CD14-positive monocyte (primary cell): ENCODE measurements at regions not wholly inside any gene's neighbourhood (a gene's known extent, or its start where the extent isn't known, plus 50 kb on each side); places are given as distances from the start of the nearest gene placed in this dataset.

Experiments
- DNase-seq, 3 donors: peaks; one replicate each; pipeline ENCODE4 v3.0.0-alpha.2; 2011 to 2022
- H2AFZ ChIP-seq: 2 replicates; pipeline ENCODE4 v1.6.0; 2012; ENCODE audit warnings: mild to moderate bottlenecking, low read depth, low read length, inconsistent platforms; ENCODE audit not compliant: insufficient read depth, poor library complexity, severe bottlenecking
- H3K27ac ChIP-seq, 2 donors: 1 replicate in 1 of 2; 2 replicates in 1 of 2; pipeline ENCODE4 v1.5.1; 2012 to 2013; ENCODE audit warnings: low read length in 2 of 2, control low read depth in 1 of 2, inconsistent platforms in 1 of 2, low read depth in 1 of 2, mild to moderate bottlenecking in 1 of 2
- H3K27me3 ChIP-seq, 2 donors: one replicate each; pipeline versions ENCODE4 v1.6.0 to v1.6.1; 2011 to 2013; ENCODE audit warnings: low read length in 2 of 2; ENCODE audit not compliant: control insufficient read depth in 2 of 2, insufficient read depth in 2 of 2
- H3K36me3 ChIP-seq, 2 donors: replicated peaks in 1 of 2; 1 replicate in 1 of 2; 2 replicates in 1 of 2; pipeline versions ENCODE4 v1.5.1 to v1.6.1; 2012 to 2013; ENCODE audit warnings: low read length in 2 of 2, control low read depth in 1 of 2, inconsistent platforms in 1 of 2, mild to moderate bottlenecking in 1 of 2; ENCODE audit not compliant: insufficient read depth in 2 of 2, control insufficient read depth in 1 of 2
- H3K4me1 ChIP-seq, 2 donors: 1 replicate in 1 of 2; 2 replicates in 1 of 2; pipeline versions ENCODE4 v1.5.1 to v1.6.1; 2012 to 2013; ENCODE audit warnings: low read length in 2 of 2, control low read depth in 1 of 2, inconsistent platforms in 1 of 2, mild to moderate bottlenecking in 1 of 2, moderate library complexity in 1 of 2; ENCODE audit not compliant: insufficient read depth in 2 of 2, control insufficient read depth in 1 of 2
- H3K4me2 ChIP-seq: replicated peaks from 2 replicates; pipeline ENCODE3; 2012; ENCODE audit warnings: low read length, moderate library complexity, mild to moderate bottlenecking; ENCODE audit not compliant: poor library complexity, severe bottlenecking; ENCODE audit errors: extremely low read depth
- H3K4me3 ChIP-seq, 3 experiments: fragments of 200-600 bp in 1 of 3; sonication (generic) in 1 of 3; replicated peaks in 1 of 3; 1 replicate in 2 of 3; 2 replicates in 1 of 3; pipeline ENCODE4 v1.5.1; 2011 to 2013; ENCODE audit warnings: low read length in 3 of 3, mild to moderate bottlenecking in 3 of 3, control low read depth in 2 of 3, low read depth in 2 of 3, inconsistent platforms in 1 of 3, moderate library complexity in 1 of 3
- H3K79me2 ChIP-seq: 2 replicates; pipeline ENCODE4 v1.6.0; 2012; ENCODE audit warnings: mild to moderate bottlenecking, control low read depth, inconsistent platforms, low read length, moderate library complexity; ENCODE audit not compliant: insufficient read depth
- H3K9ac ChIP-seq: 2 replicates; pipeline ENCODE4 v1.6.0; 2017; ENCODE audit warnings: low read length, mild to moderate bottlenecking; ENCODE audit not compliant: insufficient read depth, poor library complexity, severe bottlenecking
- H3K9me3 ChIP-seq, 2 donors: replicated peaks in 1 of 2; 1 replicate in 1 of 2; 2 replicates in 1 of 2; pipeline versions ENCODE4 v1.5.1 to v1.6.1; 2012 to 2013; ENCODE audit warnings: low read length in 2 of 2, control low read depth in 1 of 2; ENCODE audit not compliant: control insufficient read depth in 1 of 2, insufficient read depth in 1 of 2
- H4K20me1 ChIP-seq: 2 replicates; pipeline ENCODE4 v1.6.0; 2012; ENCODE audit warnings: mild to moderate bottlenecking, low read length, control low read depth, moderate library complexity; ENCODE audit not compliant: insufficient read depth
- H3K27ac Mint-ChIP-seq, 7 donors: one replicate each; pipeline ENCODE4 v1.8.0; 2020; ENCODE audit warnings: mild to moderate bottlenecking in 7 of 7, mixed read lengths in 7 of 7, moderate library complexity in 6 of 7, inconsistent platforms in 2 of 7
- H3K27me3 Mint-ChIP-seq, 3 donors: one replicate each; pipeline ENCODE4 v1.8.0; 2021 to 2022; ENCODE audit warnings: low read depth in 3 of 3, mild to moderate bottlenecking in 3 of 3, mixed read lengths in 3 of 3, moderate library complexity in 3 of 3, inconsistent platforms in 1 of 3
- H3K36me3 Mint-ChIP-seq, 2 donors: one replicate each; pipeline ENCODE4 v1.8.0; 2020; ENCODE audit warnings: mixed read lengths in 2 of 2, inconsistent platforms in 1 of 2, mild to moderate bottlenecking in 1 of 2
- H3K4me1 Mint-ChIP-seq: one replicate; pipeline ENCODE4 v1.8.0; 2020; ENCODE audit warnings: mild to moderate bottlenecking, mixed read lengths
- H3K4me3 Mint-ChIP-seq, 2 donors: one replicate each; pipeline ENCODE4 v1.8.0; 2020; ENCODE audit warnings: mild to moderate bottlenecking in 2 of 2, mixed read lengths in 2 of 2, moderate library complexity in 1 of 2
- H3K9me3 Mint-ChIP-seq, 7 donors: one replicate each; pipeline ENCODE4 v1.8.0; 2020 to 2022; ENCODE audit warnings: mixed read lengths in 7 of 7, mild to moderate bottlenecking in 6 of 7, moderate library complexity in 6 of 7, inconsistent platforms in 2 of 7
- WGBS: methylation state at CpG from one replicate; pipeline ENCODE4 v1.1.5; 2013; ENCODE audit warnings: missing lambda C conversion rate; ENCODE audit not compliant: insufficient coverage; 5-methylcytosine and 5-hydroxymethylcytosine counted together
- intact Hi-C, 2 donors: fragments of 100-400 bp; cut with micrococcal nuclease; formaldehyde crosslinking; loops; one replicate each; pipeline versions ENCODE4 v1.15.0 to v1.15.1; 2023
- TF ChIP-seq, protein P1 (sequence below): fragments of 200-600 bp; IDR thresholded peaks from one replicate; pipeline ENCODE4 v1.8.0; 2022; ENCODE audit warnings: antibody characterized with exemption, mild to moderate bottlenecking

DNA sequence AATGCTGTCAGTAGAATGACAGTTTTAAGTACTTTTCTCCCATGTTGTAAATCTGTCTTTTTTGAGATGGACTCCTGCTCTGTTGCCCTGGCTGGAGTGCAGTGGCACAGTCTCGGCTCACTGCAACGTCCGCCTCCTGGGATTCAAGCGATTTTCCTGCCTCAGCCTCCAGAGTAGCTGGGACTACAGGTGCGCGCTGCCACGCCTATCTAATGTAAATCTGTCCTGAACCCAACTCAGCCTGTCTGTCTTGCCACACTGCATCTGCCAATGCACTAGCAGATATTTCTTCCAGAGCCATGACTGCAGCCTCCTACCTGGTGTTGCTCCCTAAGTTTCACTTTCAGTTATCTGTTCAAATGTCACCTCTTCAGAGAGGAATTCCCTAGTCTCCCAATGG, 264.1 kb downstream of the PHF14 start:
- Mint-ChIP-seq H3K9me3 (peaks cover 0 to 8% (median 7%) of the 10 kb centered on the region in 7 donors), H3K4me1 (no peaks in the 10 kb centered on the region), H3K27ac (no peak overlapping the region), H3K4me3 (peak overlapping the region in 1 of 2 donors; percentile 28), H3K27me3 (peaks cover 0 to 3% (median 0%) of the 10 kb centered on the region in 3 donors), H3K36me3 (no peaks in the 10 kb centered on the region)
- no peak overlapping the region for H3K4me3 ChIP-seq
- no peaks in the 10 kb centered on the region for H3K9me3 ChIP-seq
- 87% methylated on average over 7 of the region's 7 CpGs for WGBS
- no peaks in the 10 kb centered on the region for H3K27me3 ChIP-seq
- no peak overlapping the region for H3K27ac ChIP-seq
- no peaks in the 10 kb centered on the region for H3K79me2 ChIP-seq
- no peaks in the 10 kb centered on the region for H4K20me1 ChIP-seq
- intact Hi-C loops: no loop called here
- H2AFZ ChIP-seq: no peak overlapping the region
- H3K36me3 ChIP-seq: no peaks in the 10 kb centered on the region
- H3K4me2 ChIP-seq: no peak overlapping the region
- TF ChIP-seq, protein P1, sequence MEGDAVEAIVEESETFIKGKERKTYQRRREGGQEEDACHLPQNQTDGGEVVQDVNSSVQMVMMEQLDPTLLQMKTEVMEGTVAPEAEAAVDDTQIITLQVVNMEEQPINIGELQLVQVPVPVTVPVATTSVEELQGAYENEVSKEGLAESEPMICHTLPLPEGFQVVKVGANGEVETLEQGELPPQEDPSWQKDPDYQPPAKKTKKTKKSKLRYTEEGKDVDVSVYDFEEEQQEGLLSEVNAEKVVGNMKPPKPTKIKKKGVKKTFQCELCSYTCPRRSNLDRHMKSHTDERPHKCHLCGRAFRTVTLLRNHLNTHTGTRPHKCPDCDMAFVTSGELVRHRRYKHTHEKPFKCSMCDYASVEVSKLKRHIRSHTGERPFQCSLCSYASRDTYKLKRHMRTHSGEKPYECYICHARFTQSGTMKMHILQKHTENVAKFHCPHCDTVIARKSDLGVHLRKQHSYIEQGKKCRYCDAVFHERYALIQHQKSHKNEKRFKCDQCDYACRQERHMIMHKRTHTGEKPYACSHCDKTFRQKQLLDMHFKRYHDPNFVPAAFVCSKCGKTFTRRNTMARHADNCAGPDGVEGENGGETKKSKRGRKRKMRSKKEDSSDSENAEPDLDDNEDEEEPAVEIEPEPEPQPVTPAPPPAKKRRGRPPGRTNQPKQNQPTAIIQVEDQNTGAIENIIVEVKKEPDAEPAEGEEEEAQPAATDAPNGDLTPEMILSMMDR: no peak
- H3K9ac ChIP-seq: no peak overlapping the region
- no peak for DNase-seq
- H3K4me1 ChIP-seq: no peaks in the 10 kb centered on the region

DNA sequence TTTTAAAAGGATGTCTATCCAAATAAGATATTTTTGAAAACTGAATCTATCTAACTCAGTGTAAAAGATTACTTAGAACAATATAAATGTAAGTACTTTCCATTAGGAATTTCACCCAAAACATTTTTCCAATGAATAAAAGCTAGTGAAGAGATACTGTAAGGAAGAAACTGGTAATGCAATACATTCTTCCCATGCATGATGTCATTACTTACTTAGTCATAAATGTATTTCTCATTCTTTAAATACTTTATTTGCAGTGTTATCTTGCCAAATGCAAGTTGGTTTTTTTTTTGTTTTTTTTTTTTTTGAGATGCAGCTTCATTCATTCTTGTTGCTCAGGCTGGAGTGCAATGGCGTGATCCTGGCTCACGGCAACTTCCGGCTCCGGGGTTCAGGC, 265.6 kb downstream of the PHF14 start:
- Mint-ChIP-seq H3K4me1 (no peaks in the 10 kb centered on the region), H3K36me3 (no peaks in the 10 kb centered on the region), H3K27me3 (peaks cover 0 to 3% (median 0%) of the 10 kb centered on the region in 3 donors), H3K4me3 (no peak overlapping the region), H3K9me3 (peaks cover 0 to 7% (median 6%) of the 10 kb centered on the region in 7 donors), H3K27ac (no peak overlapping the region)
- Histone ChIP-seq H3K4me1 (no peaks in the 10 kb centered on the region), H3K9ac (no peak overlapping the region), H3K27ac (no peak overlapping the region), H2AFZ (no peak overlapping the region), H3K79me2 (no peaks in the 10 kb centered on the region), H4K20me1 (no peaks in the 10 kb centered on the region), H3K27me3 (no peaks in the 10 kb centered on the region), H3K4me3 (no peak overlapping the region), H3K4me2 (no peak overlapping the region), H3K36me3 (no peaks in the 10 kb centered on the region), H3K9me3 (no peaks in the 10 kb centered on the region)
- WGBS: no CpG with 5 or more reads among the region's 4 CpGs
- TF ChIP-seq, protein P1: no peak
- no peak for DNase-seq
- intact Hi-C loops: no loop called here
